ENCODE measurements at regions not wholly inside any gene's neighbourhood (a gene's known extent, or its start where the extent isn't known, plus 50 kb on each side); places are given as distances from the start of the nearest gene placed in this dataset.

DNA sequence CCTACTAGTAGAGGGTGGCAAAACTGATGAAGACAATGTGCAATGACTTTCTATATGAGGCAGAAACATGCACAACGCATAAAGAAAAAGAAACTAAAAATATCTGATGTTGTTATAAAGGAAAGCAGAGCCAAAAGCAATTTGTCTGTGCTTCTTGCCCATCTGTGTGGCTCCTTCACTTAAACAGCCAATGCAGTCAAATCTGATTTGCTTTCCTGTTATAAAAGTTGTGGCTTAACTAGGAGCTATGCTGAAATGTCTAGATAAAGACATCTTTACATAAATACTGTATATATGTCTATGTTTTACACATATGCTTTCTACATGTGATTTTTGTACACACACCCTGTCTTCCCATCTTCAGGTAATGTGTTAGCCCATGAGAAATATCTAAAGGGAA, 508.2 kb downstream of the CETN3 start:
- H3K27ac ChIP-seq = no peak overlapping the region
- H3K27me3 ChIP-seq = no peaks in the 10 kb centered on the region
- TF ChIP-seq, protein P1, sequence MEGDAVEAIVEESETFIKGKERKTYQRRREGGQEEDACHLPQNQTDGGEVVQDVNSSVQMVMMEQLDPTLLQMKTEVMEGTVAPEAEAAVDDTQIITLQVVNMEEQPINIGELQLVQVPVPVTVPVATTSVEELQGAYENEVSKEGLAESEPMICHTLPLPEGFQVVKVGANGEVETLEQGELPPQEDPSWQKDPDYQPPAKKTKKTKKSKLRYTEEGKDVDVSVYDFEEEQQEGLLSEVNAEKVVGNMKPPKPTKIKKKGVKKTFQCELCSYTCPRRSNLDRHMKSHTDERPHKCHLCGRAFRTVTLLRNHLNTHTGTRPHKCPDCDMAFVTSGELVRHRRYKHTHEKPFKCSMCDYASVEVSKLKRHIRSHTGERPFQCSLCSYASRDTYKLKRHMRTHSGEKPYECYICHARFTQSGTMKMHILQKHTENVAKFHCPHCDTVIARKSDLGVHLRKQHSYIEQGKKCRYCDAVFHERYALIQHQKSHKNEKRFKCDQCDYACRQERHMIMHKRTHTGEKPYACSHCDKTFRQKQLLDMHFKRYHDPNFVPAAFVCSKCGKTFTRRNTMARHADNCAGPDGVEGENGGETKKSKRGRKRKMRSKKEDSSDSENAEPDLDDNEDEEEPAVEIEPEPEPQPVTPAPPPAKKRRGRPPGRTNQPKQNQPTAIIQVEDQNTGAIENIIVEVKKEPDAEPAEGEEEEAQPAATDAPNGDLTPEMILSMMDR (IDR thresholded peaks at IDR 0.05) = no peak
- TF ChIP-seq POLR2A (IDR thresholded peaks at IDR 0.05) (no peak), POLR2AphosphoS5 (IDR thresholded peaks at IDR 0.05) (no peak)
- no peak for DNase-seq (ENCODE audit: low spot score in 2 of 2)
- intact Hi-C loops (cut with DNase I; ENCODE audit: low total_unique reads) = no loop called here
- no peak overlapping the region for H3K4me3 ChIP-seq
- H3K36me3 ChIP-seq = no peaks in the 10 kb centered on the region
- no peaks in the 10 kb centered on the region for H3K4me1 ChIP-seq
- peaks cover 0 to 5% of the 10 kb centered on the region in 2 donors for H3K9me3 ChIP-seq

DNA sequence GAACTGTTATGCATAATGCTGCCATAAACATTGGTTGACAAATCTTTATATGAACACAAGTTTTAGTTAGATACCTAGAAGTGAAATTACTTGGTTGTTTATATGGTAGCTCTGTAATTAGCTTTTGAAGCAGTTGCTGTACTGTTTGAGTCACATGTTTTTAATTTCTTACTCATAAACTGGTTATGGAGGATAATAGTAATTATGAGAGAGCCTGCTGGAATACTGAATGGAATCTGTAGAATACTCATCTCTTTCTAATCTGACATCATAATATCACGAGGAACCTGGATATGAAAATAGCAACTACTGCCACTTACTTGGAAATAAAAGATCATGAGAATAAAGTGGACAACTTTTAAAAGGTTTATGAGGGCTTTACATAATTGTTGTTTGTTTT, 509.2 kb downstream of the CETN3 start:
- H3K27ac ChIP-seq = no peak overlapping the region
- no peak for DNase-seq (ENCODE audit: low spot score in 2 of 2)
- peaks cover 0 to 13% of the 10 kb centered on the region in 2 donors for H3K9me3 ChIP-seq

DNA sequence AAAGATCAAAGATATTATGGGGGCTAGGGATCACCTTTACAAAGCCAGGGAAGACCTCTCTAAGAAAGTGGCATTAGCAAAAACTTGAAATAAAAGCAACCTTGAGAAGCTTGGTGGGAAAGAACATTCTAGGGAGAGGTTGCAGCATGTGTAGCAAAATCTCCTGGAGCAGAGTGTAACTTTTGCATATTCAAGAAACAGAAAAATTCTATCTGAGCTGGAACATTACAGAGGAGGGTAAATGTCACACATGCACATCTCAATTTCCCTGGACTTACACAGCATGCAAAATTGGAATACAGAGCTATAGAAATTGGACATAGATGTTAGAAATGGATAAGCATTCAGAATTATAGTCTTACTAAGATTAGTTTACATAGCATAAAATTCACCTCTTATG, 510.0 kb downstream of the CETN3 start:
- Histone ChIP-seq H3K4me1 (no peaks in the 10 kb centered on the region), H3K36me3 (no peaks in the 10 kb centered on the region), H3K27ac (no peak overlapping the region), H3K27me3 (no peaks in the 10 kb centered on the region), H3K9me3 (peaks cover 0 to 14% of the 10 kb centered on the region in 2 donors), H3K4me3 (no peak overlapping the region)
- intact Hi-C loops (cut with DNase I; ENCODE audit: low total_unique reads) = no loop called here
- DNase-seq (ENCODE audit: low spot score in 2 of 2) = no peak
- no peak for TF ChIP-seq POLR2AphosphoS5 (IDR thresholded peaks at IDR 0.05)
- TF ChIP-seq POLR2A (IDR thresholded peaks at IDR 0.05) = no peak
- TF ChIP-seq, protein P1 (IDR thresholded peaks at IDR 0.05) = no peak

More for the DNA sequence above, 509.2 kb downstream of the CETN3 start:
- H3K4me1 ChIP-seq = no peaks in the 10 kb centered on the region
- TF ChIP-seq, protein P1 (IDR thresholded peaks at IDR 0.05) = no peak
- TF ChIP-seq POLR2AphosphoS5 (IDR thresholded peaks at IDR 0.05) (no peak), POLR2A (IDR thresholded peaks at IDR 0.05) (no peak)
- H3K27me3 ChIP-seq = no peaks in the 10 kb centered on the region
- no peaks in the 10 kb centered on the region for H3K36me3 ChIP-seq
- no peak overlapping the region for H3K4me3 ChIP-seq
- intact Hi-C loops (cut with DNase I; ENCODE audit: low total_unique reads) = no loop called here

DNA sequence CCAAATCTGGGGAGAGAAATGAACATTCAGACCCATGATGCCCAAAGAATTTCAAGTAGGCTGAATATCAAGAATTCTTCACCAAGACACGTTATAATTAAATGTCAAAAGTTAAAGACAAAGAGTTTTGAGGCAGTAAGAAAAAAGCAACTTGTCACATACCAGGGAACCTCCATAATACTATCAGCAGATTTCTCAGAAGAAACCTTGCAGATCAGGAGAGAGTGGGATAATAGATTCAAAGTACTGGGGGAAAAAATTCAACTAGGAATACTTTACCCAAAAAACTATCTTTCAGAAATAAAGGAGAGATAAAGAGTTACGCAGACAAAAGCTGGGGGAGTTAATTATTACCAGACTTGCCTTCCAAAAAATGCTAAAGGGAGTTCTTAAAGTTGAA, 516.0 kb downstream of the CETN3 start:
- TF ChIP-seq, protein P1 (IDR thresholded peaks at IDR 0.05) = no peak
- TF ChIP-seq POLR2AphosphoS5 (IDR thresholded peaks at IDR 0.05) (no peak), POLR2A (IDR thresholded peaks at IDR 0.05) (no peak)
- Histone ChIP-seq H3K27ac (no peak overlapping the region), H3K27me3 (no peaks in the 10 kb centered on the region), H3K4me1 (no peaks in the 10 kb centered on the region), H3K4me3 (no peak overlapping the region), H3K36me3 (no peaks in the 10 kb centered on the region), H3K9me3 (peaks cover 10 to 31% of the 10 kb centered on the region in 2 donors)
- no peak for DNase-seq (ENCODE audit: low spot score in 2 of 2)
- intact Hi-C loops (cut with DNase I; ENCODE audit: low total_unique reads) = no loop called here

DNA sequence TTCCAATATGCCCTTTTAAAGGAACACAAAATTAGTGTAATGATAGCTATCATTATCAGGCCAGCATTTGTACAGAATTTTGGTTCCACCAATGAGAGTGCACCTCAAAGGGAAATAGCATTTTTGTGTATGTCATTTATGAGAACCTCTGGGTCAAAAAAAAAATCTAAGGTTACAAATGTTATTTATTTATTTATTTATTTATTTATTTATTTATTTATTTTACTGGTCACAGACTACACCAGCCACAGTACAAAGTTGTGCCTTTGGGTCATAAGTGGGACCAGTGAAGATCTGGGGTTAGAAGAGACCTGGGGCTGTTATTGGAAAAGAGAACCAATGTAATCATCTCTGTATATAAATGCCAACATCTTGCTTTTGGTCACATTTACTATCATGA, 523.9 kb downstream of the CETN3 start:
- Histone ChIP-seq H3K9me3 (no peaks in the 10 kb centered on the region), H3K27me3 (no peaks in the 10 kb centered on the region), H3K27ac (no peak overlapping the region), H3K4me3 (no peak overlapping the region), H3K36me3 (no peaks in the 10 kb centered on the region), H3K4me1 (no peaks in the 10 kb centered on the region)
- TF ChIP-seq POLR2A (IDR thresholded peaks at IDR 0.05) (no peak), POLR2AphosphoS5 (IDR thresholded peaks at IDR 0.05) (no peak)
- TF ChIP-seq, protein P1 (IDR thresholded peaks at IDR 0.05) = no peak
- intact Hi-C loops (cut with DNase I; ENCODE audit: low total_unique reads) = no loop called here
- no peak for DNase-seq (ENCODE audit: low spot score in 2 of 2)
